MCF 10A (cell line): ENCODE measurements at regions not wholly inside any gene's neighbourhood (a gene's known extent, or its start where the extent isn't known, plus 50 kb on each side); places are given as distances from the start of the nearest gene placed in this dataset.
A peak's percentile ranks its signal among the peaks of the same experiment; 100 is the strongest.

Experiments
- BruUV-seq: library from RNA; stranded (reverse); fragments of 400-500 nt; replicated peaks from 2 replicates; lab custom pipeline; 2021; lab: Mats Ljungman, UMichigan
- CTCF ChIA-PET: fragments of 300-600 bp; sonication (Branson Sonifier 250); formaldehyde crosslinking; extraction: SDS; loops from one replicate; lab custom pipeline; 2021; ENCODE audit warnings: antibody characterized with exemption, inconsistent platforms; lab: Yijun Ruan, JAX
- POLR2A ChIA-PET: fragments of 300-600, 350-650 bp; sonication (Branson Sonifier 250); formaldehyde crosslinking; extraction: SDS; loops from one replicate; lab custom pipeline; 2020; ENCODE audit warnings: antibody characterized with exemption, inconsistent platforms; lab: Yijun Ruan, JAX
- DNase-seq: peaks from one replicate; pipeline ENCODE4 v3.0.0-alpha.2; 2018; ENCODE audit not compliant: unreplicated experiment
- H3K27ac Mint-ChIP-seq: one replicate; pipeline ENCODE4 v1.8.0; 2022; ENCODE audit warnings: mild to moderate bottlenecking, low read depth, mixed read lengths; ENCODE audit not compliant: unreplicated experiment
- H3K27me3 Mint-ChIP-seq: one replicate; pipeline ENCODE4 v1.8.0; 2022; ENCODE audit warnings: mixed read lengths; ENCODE audit not compliant: insufficient read depth, unreplicated experiment
- H3K36me3 Mint-ChIP-seq: one replicate; pipeline ENCODE4 v1.8.0; 2022; ENCODE audit warnings: mild to moderate bottlenecking, moderate library complexity, mixed read lengths; ENCODE audit not compliant: insufficient read depth, unreplicated experiment
- H3K4me1 Mint-ChIP-seq: one replicate; pipeline ENCODE4 v1.8.0; 2022; ENCODE audit warnings: mixed read lengths; ENCODE audit not compliant: insufficient read depth, unreplicated experiment
- H3K4me3 Mint-ChIP-seq: one replicate; pipeline ENCODE4 v1.8.0; 2022; ENCODE audit warnings: mild to moderate bottlenecking, moderate library complexity, mixed read lengths; ENCODE audit not compliant: unreplicated experiment
- H3K9me3 Mint-ChIP-seq: one replicate; pipeline ENCODE4 v1.8.0; 2022; ENCODE audit warnings: mixed read lengths; ENCODE audit not compliant: unreplicated experiment
- CTCF ChIP-seq: fragments of 200-600 bp; IDR thresholded peaks from one replicate; pipeline ENCODE4 v1.8.0; 2022; ENCODE audit warnings: antibody characterized with exemption, mild to moderate bottlenecking; ENCODE audit not compliant: unreplicated experiment
- intact Hi-C: fragments of 100-400 bp; cut with micrococcal nuclease; formaldehyde crosslinking; loops from 2 replicates; pipeline ENCODE4 v1.14.1; 2022

- H3K4me1 Mint-ChIP-seq = peaks cover 14% of the 10 kb centered on the region
- no peaks in the 10 kb centered on the region for H3K9me3 Mint-ChIP-seq
- no peak for TF ChIP-seq CTCF
- ChIA-PET CTCF (interaction anchor here (0.6 kb wide), 1 partner anchor 231 kb away, joined by 3 read pairs; no protein-coding TSS in a partner anchor), POLR2A (interaction anchor here (0.6 to 3.7 kb wide), 4 partner anchors 14 to 212 kb away, joined by 3 to 17 read pairs (median 6); partner anchors contain the start of gene PHLDA1)
- no TSS peak for BruUV-seq
- no peak overlapping the region for H3K27ac Mint-ChIP-seq
- no peaks in the 10 kb centered on the region for H3K27me3 Mint-ChIP-seq
- intact Hi-C loops = loop anchor here (5.0 kb wide), 1 partner anchor 89 kb away; no protein-coding TSS in a partner anchor
- H3K4me3 Mint-ChIP-seq = no peak overlapping the region
- no peak for DNase-seq
- no peaks in the 10 kb centered on the region for H3K36me3 Mint-ChIP-seq
Measured at GRCh38 chr12:75951399-75952278, 79.9 kb downstream of the PHLDA1 start.

- Mint-ChIP-seq H3K36me3 (no peaks in the 10 kb centered on the region), H3K4me3 (no peak overlapping the region), H3K4me1 (peaks cover 15% of the 10 kb centered on the region), H3K27ac (no peak overlapping the region), H3K9me3 (no peaks in the 10 kb centered on the region), H3K27me3 (no peaks in the 10 kb centered on the region)
- TF ChIP-seq CTCF = no peak
- no TSS peak for BruUV-seq
- DNase-seq = no peak
- POLR2A ChIA-PET = interaction anchor here (1.4 kb wide), 1 partner anchor 73 kb away, joined by 5 read pairs; no protein-coding TSS in a partner anchor
- CTCF ChIA-PET = interaction anchor here (0.6 kb wide), 2 partner anchors 73 to 641 kb away, joined by 3 read pairs; no protein-coding TSS in a partner anchor
- intact Hi-C loops = no loop called here
Measured at GRCh38 chr12:75947156-75947723, 84.3 kb downstream of the PHLDA1 start.

- Mint-ChIP-seq H3K4me1 (peaks cover 15% of the 10 kb centered on the region), H3K36me3 (no peaks in the 10 kb centered on the region), H3K27me3 (no peaks in the 10 kb centered on the region), H3K4me3 (no peak overlapping the region), H3K9me3 (no peaks in the 10 kb centered on the region), H3K27ac (peak overlapping the region; percentile 90)
- ChIA-PET POLR2A (interaction anchor here (0.7 to 2.5 kb wide), 4 partner anchors 8 to 196 kb away, joined by 3 to 20 read pairs (median 6); partner anchors contain the start of gene PHLDA1), CTCF (interaction anchor here (1.8 kb wide), 1 partner anchor 78 kb away, joined by 3 read pairs; no protein-coding TSS in a partner anchor)
- TF ChIP-seq CTCF = no peak
- intact Hi-C loops = loop anchor here (2.0 kb wide), 2 partner anchors 33 to 79 kb away; no protein-coding TSS in a partner anchor
- BruUV-seq = no TSS peak
- DNase-seq = no peak
Measured at GRCh38 chr12:75945581-75945980, 86.0 kb downstream of the PHLDA1 start.
